Epidermal melanocyte (primary cell): ENCODE measurements at regions not wholly inside any gene's neighbourhood (a gene's known extent, or its start where the extent isn't known, plus 50 kb on each side); places are given as distances from the start of the nearest gene placed in this dataset.
"Not testable (repeated sequence)": the region's sequence is repeated elsewhere in the genome, so short reads cannot be mapped to it uniquely, and the experiment has no call there.

ENCODE experiments used
- DNase-seq: peaks from one replicate; pipeline ENCODE4 v3.0.0; 2011; ENCODE audit warnings: low spot score; ENCODE audit not compliant: insufficient read length

- DNase-seq: no peak
Observed at GRCh38 chr11:25755918-25756584, 575.9 kb upstream of the ANO3 start.

- no peak for DNase-seq
Observed at GRCh38 chr11:25758145-25758661, 573.7 kb upstream of the ANO3 start.

- DNase-seq: no peak
Observed at GRCh38 chr11:25766332-25767015, 565.5 kb upstream of the ANO3 start.

- no peak for DNase-seq
Observed at GRCh38 chr11:25769287-25769686, 562.6 kb upstream of the ANO3 start.

- DNase-seq: no peak
Observed at GRCh38 chr11:25771605-25772004, 560.3 kb upstream of the ANO3 start.

GRCh38 chr11:25775603-25776002 is 556.3 kb upstream of the ANO3 start:
- no peak for DNase-seq

GRCh38 chr11:25776238-25776637 is 555.7 kb upstream of the ANO3 start:
- no peak for DNase-seq

GRCh38 chr11:25777343-25777742 is 554.6 kb upstream of the ANO3 start:
- no peak for DNase-seq

GRCh38 chr11:25779033-25779432 is 552.9 kb upstream of the ANO3 start:
- DNase-seq: no peak

- no peak for DNase-seq
Observed at GRCh38 chr11:25787416-25787815, 544.5 kb upstream of the ANO3 start.

- no peak for DNase-seq
Observed at GRCh38 chr11:25790396-25790795, 541.5 kb upstream of the ANO3 start.

GRCh38 chr11:25793637-25794036 is 538.3 kb upstream of the ANO3 start:
- no peak for DNase-seq

GRCh38 chr11:25794804-25795203 is 537.1 kb upstream of the ANO3 start:
- no peak for DNase-seq

GRCh38 chr11:25816411-25816810 is 515.5 kb upstream of the ANO3 start:
- DNase-seq: no peak

GRCh38 chr11:25824688-25825087 is 507.2 kb upstream of the ANO3 start:
- no peak for DNase-seq

GRCh38 chr11:25831485-25831884 is 500.4 kb upstream of the ANO3 start:
- DNase-seq: not testable (repeated sequence)

GRCh38 chr11:25838918-25839625 is 492.9 kb upstream of the ANO3 start:
- DNase-seq: no peak

- DNase-seq: no peak
Observed at GRCh38 chr11:25844811-25845210, 487.1 kb upstream of the ANO3 start.

GRCh38 chr11:25855916-25856315 is 476.0 kb upstream of the ANO3 start:
- DNase-seq: no peak

- no peak for DNase-seq
Observed at GRCh38 chr11:25859776-25860175, 472.2 kb upstream of the ANO3 start.

- no peak for DNase-seq
Observed at GRCh38 chr11:25860677-25861450, 471.1 kb upstream of the ANO3 start.

- no peak for DNase-seq
Observed at GRCh38 chr11:25862159-25862558, 469.8 kb upstream of the ANO3 start.
